HG02759 (cell line): ENCODE measurements at regions not wholly inside any gene's neighbourhood (a gene's known extent, or its start where the extent isn't known, plus 50 kb on each side); places are given as distances from the start of the nearest gene placed in this dataset.
"Not testable (repeated sequence)": the region's sequence is repeated elsewhere in the genome, so short reads cannot be mapped to it uniquely, and the experiment has no call there.

Experiments
- ATAC-seq: cut with Tn5 transposase; IDR thresholded peaks from one replicate; pipeline ENCODE4 v1.9.1; 2021; ENCODE audit warnings: mild to moderate bottlenecking, moderate library complexity; ENCODE audit not compliant: unreplicated experiment

GRCh38 chr4:104662269-104662668 is 167.6 kb upstream of the CXXC4 start:
- not testable (repeated sequence) for ATAC-seq

DNA sequence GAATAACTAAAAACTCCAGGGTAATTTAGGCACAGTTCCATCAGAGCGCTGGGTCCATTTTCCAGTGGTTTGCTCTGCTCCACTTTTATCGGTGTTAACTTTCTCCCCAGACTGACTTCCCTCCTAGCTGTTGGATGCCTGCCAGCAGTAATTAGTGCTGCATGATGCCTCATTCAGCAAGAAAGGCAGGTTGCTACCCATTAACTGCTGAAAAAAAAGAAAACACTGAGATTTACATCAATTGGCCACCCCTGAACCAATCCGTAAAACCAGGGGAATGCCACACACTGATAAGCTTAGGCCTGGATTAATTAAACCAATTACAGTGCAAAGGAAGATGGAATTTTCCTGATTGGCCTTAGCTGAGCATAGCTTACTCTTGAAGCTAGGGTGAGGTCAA is 182.4 kb upstream of the CXXC4 start:
- ATAC-seq = no peak

DNA sequence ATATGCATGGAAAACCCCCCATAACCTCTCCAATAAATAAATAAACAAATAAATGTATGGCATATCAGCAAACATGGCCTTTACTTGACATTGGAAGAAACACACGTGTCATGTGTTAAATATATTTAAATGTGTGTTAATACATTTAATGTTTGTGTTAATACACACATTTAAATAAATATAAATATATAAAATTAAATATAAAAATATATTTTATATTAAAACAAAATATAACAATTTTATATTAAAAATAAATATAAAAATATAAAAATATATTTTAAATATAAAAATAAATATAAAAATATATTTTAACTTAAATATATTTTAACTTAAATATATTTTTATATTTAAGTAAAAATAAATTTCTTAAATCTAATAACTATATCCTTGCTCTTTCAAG is 187.6 kb upstream of the CXXC4 start:
- ATAC-seq = no peak

DNA sequence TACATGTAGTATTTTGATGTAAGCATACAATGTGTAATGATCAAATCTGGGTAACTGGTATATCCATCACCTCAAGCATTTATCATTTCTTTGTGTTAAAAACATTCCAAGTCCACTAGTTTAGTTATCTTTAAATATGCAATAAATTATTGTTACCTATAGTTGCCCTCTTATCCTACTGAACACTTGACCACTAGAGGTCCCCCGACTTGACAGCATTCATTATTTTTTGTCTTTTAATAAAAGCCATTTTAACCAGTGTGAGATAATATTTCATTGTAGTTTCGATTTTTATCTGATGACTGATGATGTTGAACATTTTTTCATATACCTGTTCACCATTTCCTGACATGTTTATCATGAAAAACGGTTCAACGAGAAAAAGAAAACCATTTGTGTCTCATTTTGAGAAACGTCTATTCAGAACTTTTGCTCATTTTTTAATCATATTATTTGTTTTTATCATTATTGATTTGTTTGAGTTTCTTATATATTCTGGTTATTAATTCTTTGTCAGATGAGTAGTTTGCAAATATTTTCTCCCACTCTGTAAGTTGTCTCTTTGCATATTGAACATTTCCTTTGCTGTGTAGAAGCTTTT is 199.0 kb upstream of the CXXC4 start:
- no peak for ATAC-seq

DNA sequence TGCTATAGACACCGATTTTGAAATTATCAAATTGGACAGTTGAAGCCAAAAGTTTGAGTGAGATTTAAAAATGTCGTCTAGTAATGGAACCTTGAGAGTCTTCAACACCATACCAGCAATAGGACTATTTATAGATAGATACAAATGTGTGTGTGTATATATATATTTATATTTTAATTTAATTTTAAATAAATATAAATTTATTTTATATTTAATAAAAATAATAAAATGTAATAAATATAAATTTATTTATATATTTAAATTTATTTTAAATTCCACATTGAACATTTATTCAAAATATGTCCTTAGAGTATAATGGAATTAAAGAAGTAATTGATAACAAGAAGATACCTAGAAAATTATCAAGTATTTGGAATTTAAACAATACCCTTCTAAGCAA is 221.9 kb upstream of the CXXC4 start:
- ATAC-seq = no peak

- ATAC-seq = peak; percentile 87
These were observed 225.0 kb upstream of the CXXC4 start for GRCh38 chr4:104719539-104720230.

GRCh38 chr4:104722467-104722866 is 227.8 kb upstream of the CXXC4 start:
- no peak for ATAC-seq

- no peak for ATAC-seq
These were observed 231.3 kb upstream of the CXXC4 start for GRCh38 chr4:104726002-104726401.

- no peak for ATAC-seq
These were observed 232.9 kb upstream of the CXXC4 start for GRCh38 chr4:104727643-104728042.

GRCh38 chr4:104728380-104729122 is 233.9 kb upstream of the CXXC4 start:
- ATAC-seq = no peak

DNA sequence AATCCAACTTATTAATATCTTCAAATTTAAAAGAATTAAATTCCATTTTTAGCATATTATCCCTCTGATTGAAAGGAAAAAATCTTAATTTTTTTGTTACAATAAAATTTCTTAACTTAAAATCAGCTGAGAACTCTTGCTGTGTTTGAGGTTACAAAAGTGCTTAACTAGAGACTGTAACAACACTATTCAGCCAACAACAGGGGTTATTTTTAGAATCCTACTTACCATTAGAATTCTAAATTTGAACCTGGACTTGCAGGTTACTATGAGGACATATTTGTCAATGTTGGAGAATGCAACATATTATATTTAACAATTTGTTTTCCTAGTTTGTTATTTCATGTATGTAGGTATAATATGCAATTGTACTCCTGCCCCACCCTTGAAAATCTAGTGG is 238.1 kb upstream of the CXXC4 start:
- no peak for ATAC-seq

GRCh38 chr4:104735174-104735573 is 240.5 kb upstream of the CXXC4 start:
- no peak for ATAC-seq

- no peak for ATAC-seq
These were observed 245.5 kb upstream of the CXXC4 start for GRCh38 chr4:104740161-104740560.

DNA sequence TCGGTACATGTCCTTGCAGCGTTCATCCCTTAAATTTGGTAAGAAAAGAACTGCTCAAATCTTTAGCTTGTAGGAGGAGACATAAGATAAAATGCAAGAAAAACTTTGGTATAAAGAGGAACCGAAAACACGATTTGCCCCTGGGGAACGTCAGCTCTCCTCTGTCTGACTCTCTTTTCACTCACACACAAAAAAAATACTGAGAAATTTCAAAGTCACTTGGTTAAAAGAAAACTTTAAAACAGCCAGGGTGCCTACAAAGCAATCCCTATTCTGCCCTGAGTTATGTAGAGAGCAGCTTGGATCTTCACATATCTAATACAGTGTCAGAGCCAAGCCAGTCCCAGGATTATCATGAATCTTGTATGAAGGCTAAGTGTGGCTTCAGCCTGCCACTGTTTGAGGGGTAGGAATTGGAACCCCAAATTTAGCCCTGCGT is 248.5 kb upstream of the CXXC4 start:
- ATAC-seq = peak; percentile 95

- ATAC-seq = no peak
These were observed 252.9 kb upstream of the CXXC4 start for GRCh38 chr4:104747635-104748034.

- ATAC-seq = peak; percentile 37
These were observed 254.4 kb upstream of the CXXC4 start for GRCh38 chr4:104749062-104749461.

- ATAC-seq = no peak
These were observed 255.3 kb upstream of the CXXC4 start for GRCh38 chr4:104750008-104750407.

DNA sequence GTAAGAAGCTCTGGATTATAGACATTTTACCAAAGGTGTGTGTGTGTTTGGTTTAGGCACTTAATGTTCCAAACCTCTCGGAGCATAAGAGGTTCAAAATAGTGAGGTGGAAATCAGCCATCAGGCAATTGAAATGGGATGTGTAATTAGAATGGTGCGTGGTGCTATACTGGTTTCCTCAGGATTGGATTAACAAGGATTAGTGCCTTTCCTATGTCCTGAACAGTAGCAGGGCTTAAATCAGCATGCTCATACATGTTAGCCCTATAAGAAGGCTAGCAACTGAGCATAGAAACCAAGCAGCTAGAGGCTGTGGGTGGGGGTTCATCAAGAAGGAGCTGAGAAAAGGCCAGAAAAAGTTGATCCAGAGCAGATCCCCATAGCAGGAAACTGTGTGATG is 256.8 kb upstream of the CXXC4 start:
- ATAC-seq = no peak

DNA sequence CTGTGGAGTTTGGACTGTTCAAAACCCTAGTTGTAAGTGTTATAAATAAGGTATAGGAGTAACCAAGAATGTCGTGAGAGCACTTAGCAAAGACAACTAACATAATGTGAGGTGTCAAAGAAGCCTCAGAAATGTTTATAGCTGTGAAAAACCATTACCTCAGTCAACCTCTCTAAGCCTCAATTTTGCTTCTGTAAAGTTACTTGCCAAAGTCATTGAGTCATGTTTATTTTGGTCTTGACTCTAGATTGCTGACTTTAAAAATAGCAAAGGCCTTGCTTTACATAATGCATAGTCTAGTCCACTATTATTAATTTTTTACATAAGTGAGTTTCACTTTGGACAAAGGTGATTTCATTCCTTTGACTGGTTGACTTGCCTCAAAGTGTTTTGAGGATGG is 257.6 kb upstream of the CXXC4 start:
- ATAC-seq = peak; percentile 82

GRCh38 chr4:104756837-104757236 is 262.1 kb upstream of the CXXC4 start:
- ATAC-seq = no peak

DNA sequence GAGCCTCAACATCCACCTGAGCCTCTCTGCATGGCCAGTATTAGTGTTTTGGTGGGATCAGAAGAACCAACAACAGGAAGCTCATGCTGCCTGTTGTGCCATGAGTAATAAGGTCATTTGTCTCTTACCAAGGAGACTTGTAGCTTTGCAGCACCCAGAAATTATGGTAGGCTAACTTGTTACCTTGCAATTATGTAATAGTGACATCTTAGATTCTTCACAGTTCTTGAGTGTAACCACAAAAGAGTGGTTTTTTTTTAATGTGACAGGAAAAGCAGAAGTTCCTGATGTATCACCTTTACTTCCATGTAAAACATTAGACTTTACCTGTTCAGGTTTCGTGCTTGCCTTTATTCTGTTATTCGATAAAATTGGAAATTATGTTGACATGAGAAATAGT is 263.9 kb upstream of the CXXC4 start:
- ATAC-seq = no peak

- no peak for ATAC-seq
These were observed 269.0 kb upstream of the CXXC4 start for GRCh38 chr4:104763554-104764222.
